ENCODE measurements at regions not wholly inside any gene's neighbourhood (a gene's known extent, or its start where the extent isn't known, plus 50 kb on each side); places are given as distances from the start of the nearest gene placed in this dataset.

DNA sequence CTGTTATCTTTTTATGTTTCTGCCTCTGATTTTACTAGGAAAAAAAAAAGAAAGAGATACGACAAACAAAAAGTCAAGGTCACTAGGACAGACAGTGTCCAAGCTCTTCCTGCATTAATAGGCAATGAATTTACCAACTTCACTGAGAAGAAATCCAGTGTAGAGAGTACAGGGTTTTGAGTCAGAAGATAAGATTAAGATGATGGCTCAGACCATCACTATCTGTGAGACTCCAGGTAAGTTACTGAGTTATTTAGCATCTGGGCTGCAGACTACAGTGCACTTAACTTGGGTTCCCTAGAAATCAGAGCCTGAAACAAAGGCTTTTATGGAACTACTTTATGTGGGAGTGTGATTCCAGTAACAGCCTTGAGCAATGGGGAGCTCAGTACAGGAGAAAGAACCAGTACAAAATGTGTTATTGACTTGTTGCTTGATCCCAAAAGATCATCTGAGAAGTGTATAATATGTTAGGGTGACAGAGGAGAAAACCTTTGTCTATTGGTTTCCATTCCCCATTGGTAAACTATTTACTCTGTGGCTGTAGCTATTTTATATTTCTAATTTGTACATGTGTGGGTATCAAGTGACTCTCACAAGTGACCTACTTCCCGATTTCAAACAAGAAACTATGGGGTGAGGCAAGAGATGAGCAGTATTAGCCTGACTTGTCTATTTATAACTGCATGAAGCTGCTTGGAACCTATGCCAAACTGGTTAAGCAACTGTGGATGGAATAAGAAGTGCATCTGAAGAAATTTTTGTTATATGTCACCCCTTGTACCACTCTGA is 395.8 kb downstream of the RAB38 start:
- no peak for TF ChIP-seq CTCF (IDR thresholded peaks at IDR 0.05; ENCODE audit: low read depth, low read length, poor library complexity, severe bottlenecking)
- TF ChIP-seq EZH2phosphoT487 (IDR thresholded peaks at IDR 0.05; ENCODE audit: borderline replicate concordance, low read length), result no peak
